Neural cell (in vitro differentiated cells): ENCODE measurements at regions not wholly inside any gene's neighbourhood (a gene's known extent, or its start where the extent isn't known, plus 50 kb on each side); places are given as distances from the start of the nearest gene placed in this dataset.

ENCODE experiments used
- H2AFZ ChIP-seq: fragments of 200-600, 300-800 bp; sonication (generic), shearing (Covaris generic); 2 replicates; pipeline ENCODE4 v1.6.0; 2014; ENCODE audit warnings: low read depth, mild to moderate bottlenecking, antibody characterized with exemption, low read length, moderate library complexity
- H3F3A ChIP-seq: fragments of 200-600 bp; shearing (Covaris generic); 2 replicates; pipeline ENCODE4 v1.6.1; 2016; ENCODE audit warnings: mild to moderate bottlenecking, moderate library complexity, mixed read lengths, antibody characterized with exemption, low read length; ENCODE audit not compliant: insufficient read depth, poor library complexity, severe bottlenecking
- H3K27ac ChIP-seq: fragments of 200-600, 300-800 bp; sonication (generic), shearing (Covaris generic); 2 replicates; pipeline ENCODE4 v1.5.1; 2014; ENCODE audit warnings: mild to moderate bottlenecking, low read length, moderate library complexity
- H3K27me3 ChIP-seq: fragments of 300-800, 200-600 bp; sonication (generic), shearing (Covaris generic); 2 replicates; pipeline ENCODE4 v1.6.0; 2014; ENCODE audit warnings: mild to moderate bottlenecking, low read depth, low read length, moderate library complexity; ENCODE audit not compliant: insufficient read depth
- H3K36me3 ChIP-seq: fragments of 300-800, 200-600 bp; sonication (generic), shearing (Covaris generic); 2 replicates; pipeline ENCODE4 v1.5.1; 2014; ENCODE audit warnings: mild to moderate bottlenecking, antibody characterized with exemption, low read length, moderate library complexity; ENCODE audit not compliant: insufficient read depth
- H3K4me2 ChIP-seq: fragments of 300-800, 200-600 bp; sonication (generic), shearing (Covaris generic); 2 replicates; pipeline ENCODE4 v1.6.0; 2014; ENCODE audit warnings: mild to moderate bottlenecking, low read length
- H3K4me3 ChIP-seq: fragments of 300-800, 200-600 bp; sonication (generic), shearing (Covaris generic); 2 replicates; pipeline ENCODE4 v1.5.1; 2014; ENCODE audit warnings: mild to moderate bottlenecking, low read length, moderate library complexity
- H3K79me2 ChIP-seq: fragments of 200-600 bp; shearing (Covaris generic); replicated peaks from 2 replicates; pipeline ENCODE4 v1.6.0; 2014; ENCODE audit warnings: mild to moderate bottlenecking, low read length, moderate library complexity; ENCODE audit not compliant: insufficient read depth
- H3K9ac ChIP-seq: fragments of 300-800, 200-600 bp; sonication (generic), shearing (Covaris generic); 2 replicates; pipeline ENCODE4 v1.6.1; 2016; ENCODE audit warnings: mild to moderate bottlenecking, low read length, mixed read lengths
- H3K9me2 ChIP-seq: fragments of 200-600 bp; shearing (Covaris generic); 2 replicates; pipeline ENCODE4 v1.6.1; 2016; ENCODE audit warnings: mild to moderate bottlenecking, low read length, mixed read lengths; ENCODE audit not compliant: insufficient read depth
- H3K9me3 ChIP-seq: fragments of 200-600, 300-800 bp; sonication (generic), shearing (Covaris generic); 2 replicates; pipeline ENCODE4 v1.6.1; 2016; ENCODE audit warnings: mild to moderate bottlenecking, mixed run types, low read length, moderate library complexity, mixed read lengths
- H4K20me1 ChIP-seq: fragments of 200-600 bp; shearing (Covaris generic); 2 replicates; pipeline ENCODE4 v1.6.1; 2016; ENCODE audit warnings: mild to moderate bottlenecking, mixed run types; ENCODE audit not compliant: insufficient read depth
- CTCF ChIP-seq: fragments of 450-650 bp; IDR thresholded peaks from 2 replicates; pipeline ENCODE4 v1.5.1; 2014; ENCODE audit warnings: antibody characterized with exemption, mild to moderate bottlenecking, moderate library complexity; ENCODE audit not compliant: poor library complexity, severe bottlenecking
- EP300 ChIP-seq: fragments of 450-650 bp; conservative IDR thresholded peaks from 2 replicates; pipeline ENCODE4 v1.6.1; 2014; ENCODE audit warnings: antibody characterized with exemption, mild to moderate bottlenecking, moderate library complexity; ENCODE audit not compliant: poor library complexity, severe bottlenecking
- EZH2 ChIP-seq: fragments of 200-600, 300-800 bp; shearing (Covaris generic), sonication (generic); IDR thresholded peaks from 2 replicates; pipeline ENCODE4 v1.6.1; 2014; ENCODE audit warnings: antibody characterized with exemption, low read length, borderline replicate concordance, mild to moderate bottlenecking; ENCODE audit not compliant: insufficient read depth, poor library complexity, severe bottlenecking
- MXI1 ChIP-seq: fragments of 450-650 bp; conservative IDR thresholded peaks from 2 replicates; pipeline ENCODE4 v1.6.1; 2014; ENCODE audit warnings: antibody characterized with exemption, mild to moderate bottlenecking; ENCODE audit not compliant: poor library complexity, severe bottlenecking
- POLR2AphosphoS5 ChIP-seq: IDR thresholded peaks from 2 replicates; pipeline ENCODE4 v1.6.1; 2012
- RAD21 ChIP-seq: fragments of 450-650 bp; conservative IDR thresholded peaks from 2 replicates; pipeline ENCODE4 v1.6.1; 2014; ENCODE audit warnings: antibody characterized with exemption, mild to moderate bottlenecking, moderate library complexity
- REST ChIP-seq: IDR thresholded peaks from 2 replicates; pipeline ENCODE4 v1.6.1; 2012; ENCODE audit warnings: borderline replicate concordance
- SMC3 ChIP-seq: fragments of 450-650 bp; conservative IDR thresholded peaks from 2 replicates; pipeline ENCODE4 v1.6.1; 2014; ENCODE audit warnings: antibody characterized with exemption, mild to moderate bottlenecking, moderate library complexity; ENCODE audit not compliant: poor library complexity
- TAF1 ChIP-seq: IDR thresholded peaks from 2 replicates; pipeline ENCODE4 v1.6.1; 2012; ENCODE audit warnings: low read depth

GRCh38 chr5:20615888-20616563 lies 628.0 kb upstream of the CDH18 start:
- Histone ChIP-seq H3K9me3 (no peaks in the 10 kb centered on the region), H2AFZ (no peak overlapping the region), H3K27me3 (no peaks in the 10 kb centered on the region), H3F3A (no peaks in the 10 kb centered on the region), H3K9ac (no peak overlapping the region), H3K27ac (no peak overlapping the region), H3K36me3 (no peaks in the 10 kb centered on the region), H3K79me2 (no peaks in the 10 kb centered on the region), H3K4me2 (no peak overlapping the region), H3K4me3 (no peak overlapping the region), H4K20me1 (no peaks in the 10 kb centered on the region), H3K9me2 (no peaks in the 10 kb centered on the region)
- TF ChIP-seq CTCF (no peak), REST (no peak), EP300 (no peak), POLR2AphosphoS5 (no peak), SMC3 (no peak), RAD21 (no peak), MXI1 (no peak), TAF1 (no peak), EZH2 (no peak)

- Histone ChIP-seq H3K79me2 (no peaks in the 10 kb centered on the region), H3K9me3 (no peaks in the 10 kb centered on the region), H3K27me3 (no peaks in the 10 kb centered on the region), H3K4me2 (no peak overlapping the region), H2AFZ (no peak overlapping the region), H3K4me3 (no peak overlapping the region), H3K27ac (no peak overlapping the region), H4K20me1 (no peaks in the 10 kb centered on the region), H3K9ac (no peak overlapping the region), H3K9me2 (no peaks in the 10 kb centered on the region), H3K36me3 (no peaks in the 10 kb centered on the region), H3F3A (no peaks in the 10 kb centered on the region)
- TF ChIP-seq EP300 (no peak), POLR2AphosphoS5 (no peak), CTCF (no peak), RAD21 (no peak), TAF1 (no peak), EZH2 (no peak), SMC3 (no peak), MXI1 (no peak), REST (no peak)
Observed at GRCh38 chr5:20611620-20612019, 623.6 kb upstream of the CDH18 start.
